ENCODE measurements at regions not wholly inside any gene's neighbourhood (a gene's known extent, or its start where the extent isn't known, plus 50 kb on each side); places are given as distances from the start of the nearest gene placed in this dataset.

DNA sequence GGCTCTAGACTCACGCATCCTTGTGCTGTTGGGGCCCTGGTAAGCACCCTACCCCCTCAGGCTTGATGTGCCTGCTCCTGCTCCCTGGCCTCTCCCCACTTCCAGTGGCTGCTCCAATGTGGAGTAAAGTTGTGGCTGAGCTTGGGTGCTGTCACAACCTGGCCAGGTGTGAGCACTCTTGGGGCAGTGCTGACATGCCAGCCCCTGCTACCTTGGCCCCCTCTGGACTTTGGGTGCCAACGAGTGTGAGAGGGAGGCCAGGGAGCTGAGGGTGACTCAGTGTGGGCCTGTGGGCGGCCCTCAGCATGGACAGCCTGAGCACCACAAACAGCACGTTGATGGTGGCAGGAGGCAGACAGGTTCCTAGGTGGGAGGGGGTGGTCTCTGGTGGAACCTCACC lies 870.2 kb upstream of the C9orf72 start:
- no peak for TF ChIP-seq POLR2A (IDR thresholded peaks at IDR 0.05; ENCODE audit: low read depth, low read length)
- TF ChIP-seq FOS (IDR thresholded peaks at IDR 0.05; ENCODE audit: borderline replicate concordance, insufficient read depth, low read length): no peak
- no peak for TF ChIP-seq CTCF (IDR thresholded peaks at IDR 0.05; ENCODE audit: extremely low read depth in 1 of 2, insufficient read depth in 1 of 2, low read depth in 1 of 2, low read length in 2 of 2)
- TF ChIP-seq MAX (IDR thresholded peaks at IDR 0.05; ENCODE audit: insufficient read depth, insufficient read length): no peak
- no peak for TF ChIP-seq POLR2AphosphoS5 (IDR thresholded peaks at IDR 0.05; ENCODE audit: insufficient read depth, low read depth, low read length)
